Activated naive CD4-positive, alpha-beta T cell treated with anti-CD3 and anti-CD28 coated beads, Interleukin-2, amount 10 ng/mL, durations not matched to agents 7 days and 5 days (primary cell): ENCODE measurements at regions not wholly inside any gene's neighbourhood (a gene's known extent, or its start where the extent isn't known, plus 50 kb on each side); places are given as distances from the start of the nearest gene placed in this dataset.
"Not testable (repeated sequence)": the region's sequence is repeated elsewhere in the genome, so short reads cannot be mapped to it uniquely, and the experiment has no call there.

Experiments
- CTCF ChIA-PET: fragments of 350-600 bp; sonication (Branson Sonifier 250); formaldehyde crosslinking; loops from one replicate; lab custom pipeline; 2021; ENCODE audit warnings: antibody characterized with exemption; lab: Charles Lee
- DNase-seq: peaks from one replicate; pipeline ENCODE4 v3.0.0-alpha.2; 2020
- H3K27ac Mint-ChIP-seq: one replicate; pipeline ENCODE4 v1.8.0; 2021; ENCODE audit warnings: mild to moderate bottlenecking, moderate library complexity, mixed read lengths
- H3K27me3 Mint-ChIP-seq: one replicate; pipeline ENCODE4 v1.8.0; 2021; ENCODE audit warnings: mild to moderate bottlenecking, mixed read lengths
- H3K36me3 Mint-ChIP-seq: one replicate; pipeline ENCODE4 v1.8.0; 2021; ENCODE audit warnings: mixed read lengths
- H3K4me1 Mint-ChIP-seq: one replicate; pipeline ENCODE4 v1.8.0; 2021; ENCODE audit warnings: mixed read lengths
- H3K4me3 Mint-ChIP-seq: one replicate; pipeline ENCODE4 v1.8.0; 2021; ENCODE audit warnings: mild to moderate bottlenecking, moderate library complexity, mixed read lengths
- H3K9me3 Mint-ChIP-seq: one replicate; pipeline ENCODE4 v1.8.0; 2021; ENCODE audit warnings: mixed read lengths

- peaks cover 13% of the 10 kb centered on the region for H3K9me3 Mint-ChIP-seq
- no peaks in the 10 kb centered on the region for H3K36me3 Mint-ChIP-seq
- DNase-seq, result no peak
- CTCF ChIA-PET, result no interaction called here
- no peaks in the 10 kb centered on the region for H3K27me3 Mint-ChIP-seq
- H3K4me1 Mint-ChIP-seq, result no peaks in the 10 kb centered on the region
- H3K27ac Mint-ChIP-seq, result no peak overlapping the region
- H3K4me3 Mint-ChIP-seq, result no peak overlapping the region
Measured at GRCh38 chr5:164132358-164132757, 626.9 kb downstream of the MAT2B start.

GRCh38 chr5:164137095-164137494, 631.7 kb downstream of the MAT2B start:
- Mint-ChIP-seq H3K9me3 (peaks cover 4% of the 10 kb centered on the region), H3K36me3 (no peaks in the 10 kb centered on the region), H3K4me3 (no peak overlapping the region), H3K27ac (no peak overlapping the region), H3K27me3 (no peaks in the 10 kb centered on the region), H3K4me1 (no peaks in the 10 kb centered on the region)
- no peak for DNase-seq
- CTCF ChIA-PET, result no interaction called here

DNA sequence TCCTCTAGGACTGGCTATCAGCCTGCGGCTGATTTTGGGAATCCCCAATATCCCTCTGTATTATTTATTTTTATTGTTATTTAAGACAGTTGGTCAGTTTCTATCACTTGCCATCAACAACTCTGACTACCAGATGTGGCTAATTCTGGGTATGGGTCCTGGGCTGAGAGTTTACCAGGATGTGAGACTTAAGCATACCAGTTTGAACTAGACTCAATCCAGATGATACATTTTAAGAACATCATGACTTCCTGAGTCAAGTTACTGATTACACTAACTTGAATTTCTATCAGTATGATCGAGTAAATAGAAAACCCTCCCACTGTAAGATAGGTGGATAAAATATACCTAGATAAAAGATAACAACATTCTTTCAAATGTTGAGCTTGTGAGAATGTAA, 634.0 kb downstream of the MAT2B start:
- no peak overlapping the region for H3K4me3 Mint-ChIP-seq
- CTCF ChIA-PET, result no interaction called here
- H3K27ac Mint-ChIP-seq, result no peak overlapping the region
- H3K36me3 Mint-ChIP-seq, result no peaks in the 10 kb centered on the region
- no peaks in the 10 kb centered on the region for H3K27me3 Mint-ChIP-seq
- peaks cover 3% of the 10 kb centered on the region for H3K9me3 Mint-ChIP-seq
- no peaks in the 10 kb centered on the region for H3K4me1 Mint-ChIP-seq
- DNase-seq, result no peak

DNA sequence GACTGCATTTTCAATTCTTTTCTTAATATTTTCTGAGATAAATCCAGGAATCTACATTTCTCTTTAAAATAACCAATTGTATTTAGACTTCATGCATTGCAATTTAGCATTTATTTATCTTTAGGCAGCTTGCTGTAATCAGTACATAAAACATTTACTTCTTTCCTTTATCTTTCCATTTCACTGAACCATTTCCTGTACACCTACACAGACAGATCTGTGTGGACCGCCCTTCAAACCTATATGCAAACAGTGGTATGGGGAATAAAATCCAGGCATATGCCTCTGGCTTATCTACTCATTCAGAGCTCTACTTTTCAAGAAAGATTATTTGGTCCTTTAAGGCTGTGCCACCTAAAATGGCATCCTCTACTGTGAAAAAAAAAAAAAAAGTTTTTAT, 640.0 kb downstream of the MAT2B start:
- DNase-seq, result no peak
- CTCF ChIA-PET, result no interaction called here
- no peaks in the 10 kb centered on the region for H3K27me3 Mint-ChIP-seq
- H3K36me3 Mint-ChIP-seq, result no peaks in the 10 kb centered on the region
- no peak overlapping the region for H3K27ac Mint-ChIP-seq
- H3K4me3 Mint-ChIP-seq, result no peak overlapping the region
- H3K4me1 Mint-ChIP-seq, result no peaks in the 10 kb centered on the region
- H3K9me3 Mint-ChIP-seq, result peaks cover 3% of the 10 kb centered on the region

GRCh38 chr5:164146223-164146622, 640.8 kb downstream of the MAT2B start:
- Mint-ChIP-seq H3K9me3 (peaks cover 3% of the 10 kb centered on the region), H3K27ac (no peak overlapping the region), H3K4me1 (no peaks in the 10 kb centered on the region), H3K27me3 (no peaks in the 10 kb centered on the region), H3K36me3 (no peaks in the 10 kb centered on the region), H3K4me3 (no peak overlapping the region)
- CTCF ChIA-PET, result no interaction called here
- DNase-seq, result no peak

DNA sequence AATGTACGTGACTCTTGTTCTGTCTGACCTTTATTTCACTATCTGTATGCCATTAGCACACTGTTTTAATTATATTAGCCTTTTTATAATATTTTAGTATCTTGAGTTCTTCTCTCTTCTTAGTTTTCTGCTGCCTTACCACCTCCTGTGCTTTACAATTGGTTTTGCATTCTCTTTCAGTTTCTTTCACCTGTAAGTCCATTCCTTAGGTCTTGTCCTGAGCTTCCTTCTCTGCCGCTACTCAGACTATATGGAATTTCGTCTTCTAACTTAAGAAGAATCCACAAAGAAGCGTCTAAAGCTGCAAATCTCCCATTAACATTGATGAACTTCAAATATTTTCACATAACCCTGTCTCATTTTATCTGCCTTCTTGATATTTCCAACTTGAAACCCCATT, 642.9 kb downstream of the MAT2B start:
- Mint-ChIP-seq H3K9me3 (peaks cover 3% of the 10 kb centered on the region), H3K4me3 (no peak overlapping the region), H3K27ac (no peak overlapping the region), H3K27me3 (no peaks in the 10 kb centered on the region), H3K36me3 (no peaks in the 10 kb centered on the region), H3K4me1 (no peaks in the 10 kb centered on the region)
- CTCF ChIA-PET, result no interaction called here
- DNase-seq, result no peak

GRCh38 chr5:164152539-164152938, 647.1 kb downstream of the MAT2B start:
- CTCF ChIA-PET, H3K9me3 Mint-ChIP-seq, H3K27ac Mint-ChIP-seq, DNase-seq, H3K4me3 Mint-ChIP-seq, H3K36me3 Mint-ChIP-seq, H3K4me1 Mint-ChIP-seq, H3K27me3 Mint-ChIP-seq: not testable (repeated sequence)

DNA sequence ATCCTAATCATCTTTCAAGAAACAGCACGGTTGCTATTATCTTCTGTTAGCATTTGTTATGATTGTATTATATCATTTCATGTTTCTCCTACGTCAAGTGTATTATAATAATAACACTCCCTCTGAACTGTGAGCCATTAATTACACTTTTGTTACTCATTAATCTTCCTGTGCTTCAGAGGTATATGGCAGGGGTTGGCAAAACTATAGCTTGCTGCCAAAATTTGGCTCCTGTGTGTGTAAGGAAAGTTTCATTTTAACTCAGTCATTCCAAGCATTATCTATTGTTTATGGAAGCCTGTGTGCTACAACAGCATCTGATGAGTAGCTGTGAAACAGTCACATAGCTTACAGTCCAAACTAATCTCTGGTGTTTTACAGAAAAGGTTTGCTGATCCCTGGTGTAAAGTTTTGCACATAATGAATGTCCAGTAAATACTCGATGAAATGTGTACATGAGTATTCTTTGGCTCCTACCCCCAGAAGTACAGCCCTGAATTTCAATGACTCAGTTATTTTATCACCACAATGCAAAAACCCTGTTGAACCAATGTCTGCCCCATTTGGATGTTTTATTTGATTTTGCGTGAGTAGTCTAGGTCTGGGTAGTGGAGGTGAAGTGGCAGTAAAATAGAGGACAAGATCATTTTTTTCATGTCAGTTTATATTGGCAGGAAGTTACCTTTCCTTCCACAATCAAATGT, 648.2 kb downstream of the MAT2B start:
- Mint-ChIP-seq H3K4me3 (no peak overlapping the region), H3K36me3 (no peaks in the 10 kb centered on the region), H3K27ac (no peak overlapping the region), H3K4me1 (no peaks in the 10 kb centered on the region), H3K9me3 (peaks cover 2% of the 10 kb centered on the region), H3K27me3 (no peaks in the 10 kb centered on the region)
- CTCF ChIA-PET, result no interaction called here
- no peak for DNase-seq

GRCh38 chr5:164170814-164171213, 665.4 kb downstream of the MAT2B start:
- CTCF ChIA-PET, result no interaction called here
- Mint-ChIP-seq H3K27ac (no peak overlapping the region), H3K4me1 (no peaks in the 10 kb centered on the region), H3K9me3 (peaks cover 1% of the 10 kb centered on the region), H3K36me3 (no peaks in the 10 kb centered on the region), H3K4me3 (no peak overlapping the region), H3K27me3 (no peaks in the 10 kb centered on the region)
- no peak for DNase-seq

DNA sequence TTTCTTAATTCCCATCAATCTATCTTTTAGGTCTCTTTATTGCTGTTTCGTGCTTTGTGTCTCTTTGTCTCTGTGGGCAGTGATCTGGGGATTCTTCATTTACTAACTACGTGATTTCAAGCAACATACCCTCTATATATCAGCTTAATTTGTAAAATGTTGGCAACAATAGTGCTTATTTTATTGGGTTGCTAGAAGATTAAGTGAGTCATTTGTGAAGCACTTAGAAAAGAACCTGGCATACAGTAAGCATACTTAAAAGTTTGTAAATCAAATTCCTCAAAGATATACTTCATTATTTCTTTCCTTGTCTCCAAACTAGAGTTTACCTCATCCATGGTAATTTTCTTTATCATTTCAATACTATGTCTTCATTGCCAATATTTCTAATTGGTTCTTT, 669.7 kb downstream of the MAT2B start:
- no peaks in the 10 kb centered on the region for H3K27me3 Mint-ChIP-seq
- H3K27ac Mint-ChIP-seq, result no peak overlapping the region
- no peaks in the 10 kb centered on the region for H3K36me3 Mint-ChIP-seq
- no peaks in the 10 kb centered on the region for H3K4me1 Mint-ChIP-seq
- CTCF ChIA-PET, result no interaction called here
- DNase-seq, result no peak
- no peak overlapping the region for H3K4me3 Mint-ChIP-seq
- peaks cover 3% of the 10 kb centered on the region for H3K9me3 Mint-ChIP-seq

- Mint-ChIP-seq H3K27ac (no peak overlapping the region), H3K27me3 (no peaks in the 10 kb centered on the region), H3K4me3 (no peak overlapping the region), H3K9me3 (peaks cover 5% of the 10 kb centered on the region), H3K36me3 (no peaks in the 10 kb centered on the region), H3K4me1 (no peaks in the 10 kb centered on the region)
- CTCF ChIA-PET, result interaction anchor here (0.7 kb wide), 1 partner anchor 1610 kb away, joined by 3 read pairs; no protein-coding TSS in a partner anchor
- DNase-seq, result no peak
Measured at GRCh38 chr5:164179406-164179805, 674.0 kb downstream of the MAT2B start.

GRCh38 chr5:164181604-164182003, 676.2 kb downstream of the MAT2B start:
- no peak for DNase-seq
- Mint-ChIP-seq H3K27me3 (no peaks in the 10 kb centered on the region), H3K4me1 (no peaks in the 10 kb centered on the region), H3K27ac (no peak overlapping the region), H3K9me3 (peaks cover 5% of the 10 kb centered on the region), H3K36me3 (no peaks in the 10 kb centered on the region), H3K4me3 (no peak overlapping the region)
- CTCF ChIA-PET, result no interaction called here

DNA sequence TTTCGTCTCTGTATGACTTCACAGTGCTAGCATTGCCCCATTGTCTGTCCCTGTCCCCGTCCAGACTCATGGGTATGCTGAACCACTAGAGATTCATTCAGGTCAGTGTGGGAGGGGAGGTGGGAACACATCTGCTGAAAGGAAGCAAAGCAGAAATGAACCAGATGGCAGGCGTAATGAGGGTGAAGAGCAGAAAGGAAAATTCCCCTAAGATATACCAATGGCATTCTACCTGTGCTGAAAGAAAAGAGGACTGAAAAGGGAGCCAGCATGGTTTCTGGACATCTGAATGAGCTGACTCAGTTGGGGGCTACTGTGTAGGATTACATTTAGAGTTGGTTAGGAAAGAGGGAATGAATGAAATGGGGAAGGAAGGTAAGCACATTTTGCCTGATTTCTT, 678.7 kb downstream of the MAT2B start:
- H3K27ac Mint-ChIP-seq, result no peak overlapping the region
- H3K4me3 Mint-ChIP-seq, result no peak overlapping the region
- peaks cover 1% of the 10 kb centered on the region for H3K9me3 Mint-ChIP-seq
- no peaks in the 10 kb centered on the region for H3K4me1 Mint-ChIP-seq
- CTCF ChIA-PET, result no interaction called here
- no peak for DNase-seq
- H3K27me3 Mint-ChIP-seq, result no peaks in the 10 kb centered on the region
- H3K36me3 Mint-ChIP-seq, result no peaks in the 10 kb centered on the region

DNA sequence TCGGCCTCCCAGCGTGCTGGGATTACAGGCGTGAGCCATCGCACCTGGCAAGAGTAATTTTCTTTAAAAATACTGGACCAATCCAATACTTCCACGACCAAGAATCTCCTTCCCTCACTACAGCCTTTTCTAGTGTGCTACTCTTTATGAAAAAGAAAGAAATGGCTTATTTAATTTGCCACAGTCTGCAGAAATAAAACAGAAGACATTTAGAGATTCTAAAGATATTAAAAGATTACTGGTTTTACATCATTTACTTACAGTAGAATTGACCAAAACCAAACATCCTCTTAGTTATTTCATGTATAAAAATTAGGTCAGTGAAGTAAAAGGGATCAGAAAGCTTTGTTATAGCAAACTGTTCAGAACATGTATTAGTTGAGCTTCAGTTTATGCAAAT, 679.6 kb downstream of the MAT2B start:
- no peak for DNase-seq
- Mint-ChIP-seq H3K9me3 (peaks cover 1% of the 10 kb centered on the region), H3K4me1 (no peaks in the 10 kb centered on the region), H3K36me3 (no peaks in the 10 kb centered on the region), H3K27ac (no peak overlapping the region), H3K4me3 (no peak overlapping the region), H3K27me3 (no peaks in the 10 kb centered on the region)
- CTCF ChIA-PET, result no interaction called here

- Mint-ChIP-seq H3K4me1 (no peaks in the 10 kb centered on the region), H3K36me3 (no peaks in the 10 kb centered on the region), H3K9me3 (peaks cover 1% of the 10 kb centered on the region), H3K4me3 (no peak overlapping the region), H3K27ac (no peak overlapping the region), H3K27me3 (no peaks in the 10 kb centered on the region)
- CTCF ChIA-PET, result no interaction called here
- DNase-seq, result no peak
Measured at GRCh38 chr5:164186550-164186949, 681.1 kb downstream of the MAT2B start.

DNA sequence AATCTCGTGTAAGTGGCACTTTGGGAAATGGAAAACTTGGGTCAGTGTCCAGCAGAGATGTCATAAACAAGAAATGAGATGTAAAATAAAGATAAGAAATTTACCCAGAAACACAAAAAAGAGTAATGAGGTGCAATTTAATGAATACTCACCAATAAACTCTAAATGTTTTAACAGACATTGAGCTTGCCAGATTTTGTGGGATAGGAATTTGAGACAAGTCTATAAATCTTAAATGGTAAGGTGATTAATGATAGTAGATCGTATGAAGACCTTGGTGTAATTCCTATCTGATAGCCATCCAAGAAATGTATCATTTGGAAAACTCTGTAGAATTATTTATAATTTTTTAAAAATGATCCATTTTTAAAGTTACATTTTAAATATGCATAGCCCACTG, 682.4 kb downstream of the MAT2B start:
- CTCF ChIA-PET, result no interaction called here
- Mint-ChIP-seq H3K4me3 (no peak overlapping the region), H3K4me1 (no peaks in the 10 kb centered on the region), H3K27ac (no peak overlapping the region), H3K27me3 (no peaks in the 10 kb centered on the region), H3K9me3 (peaks cover 1% of the 10 kb centered on the region), H3K36me3 (no peaks in the 10 kb centered on the region)
- DNase-seq, result no peak
